HG03103 (cell line): ENCODE measurements at regions not wholly inside any gene's neighbourhood (a gene's known extent, or its start where the extent isn't known, plus 50 kb on each side); places are given as distances from the start of the nearest gene placed in this dataset.

Source experiments
- ATAC-seq: cut with Tn5 transposase; IDR thresholded peaks from one replicate; pipeline ENCODE4 v1.9.1; 2021; ENCODE audit warnings: low read depth; ENCODE audit not compliant: unreplicated experiment

- ATAC-seq = no peak
These were observed 55.8 kb upstream of the NBEA start for GRCh38 chr13:34886121-34886875.

GRCh38 chr13:34886987-34887386 lies 55.1 kb upstream of the NBEA start:
- ATAC-seq = no peak
